ENCODE measurements at regions not wholly inside any gene's neighbourhood (a gene's known extent, or its start where the extent isn't known, plus 50 kb on each side); places are given as distances from the start of the nearest gene placed in this dataset.

- Histone ChIP-seq H3K9me3 (ENCODE audit: control insufficient read depth, low read length) (no peaks in the 10 kb centered on the region), H3K27me3 (ENCODE audit: control insufficient read depth, insufficient read depth, low read length, poor library complexity, severe bottlenecking) (no peaks in the 10 kb centered on the region), H3K27ac (ENCODE audit: insufficient read depth, low read depth, low read length, poor library complexity, severe bottlenecking) (no peak overlapping the region), H3K4me1 (ENCODE audit: control insufficient read depth, insufficient read depth, low read length) (no peaks in the 10 kb centered on the region), H3K36me3 (ENCODE audit: control insufficient read depth, insufficient read depth, low read length) (no peaks in the 10 kb centered on the region), H3K4me3 (ENCODE audit: insufficient read depth, low read depth, low read length) (no peak overlapping the region)
- WGBS, 2 experiments: 94 to 100% methylated on average over 3 of the region's 3 CpGs
Observed at GRCh38 chr9:28923351-28923750, 1350.1 kb upstream of the C9orf72 start.

GRCh38 chr9:28925157-28925556 lies 1351.9 kb upstream of the C9orf72 start:
- H3K4me3 ChIP-seq (ENCODE audit: insufficient read depth, low read depth, low read length): no peak overlapping the region
- H3K27ac ChIP-seq (ENCODE audit: insufficient read depth, low read depth, low read length, poor library complexity, severe bottlenecking): no peak overlapping the region
- no peaks in the 10 kb centered on the region for H3K36me3 ChIP-seq (ENCODE audit: control insufficient read depth, insufficient read depth, low read length)
- no peaks in the 10 kb centered on the region for H3K9me3 ChIP-seq (ENCODE audit: control insufficient read depth, low read length)
- H3K27me3 ChIP-seq (ENCODE audit: control insufficient read depth, insufficient read depth, low read length, poor library complexity, severe bottlenecking): no peaks in the 10 kb centered on the region
- WGBS, 2 experiments: 94 to 96% methylated on average over 2 of the region's 3 CpGs
- H3K4me1 ChIP-seq (ENCODE audit: control insufficient read depth, insufficient read depth, low read length): no peaks in the 10 kb centered on the region

- no peaks in the 10 kb centered on the region for H3K36me3 ChIP-seq (ENCODE audit: control insufficient read depth, insufficient read depth, low read length)
- 95% methylated on average over 3 of the region's 3 CpGs; no CpG with 5 or more reads in 1 of the 2 experiments for WGBS, 2 experiments
- no peaks in the 10 kb centered on the region for H3K4me1 ChIP-seq (ENCODE audit: control insufficient read depth, insufficient read depth, low read length)
- no peak overlapping the region for H3K27ac ChIP-seq (ENCODE audit: insufficient read depth, low read depth, low read length, poor library complexity, severe bottlenecking)
- no peaks in the 10 kb centered on the region for H3K9me3 ChIP-seq (ENCODE audit: control insufficient read depth, low read length)
- H3K4me3 ChIP-seq (ENCODE audit: insufficient read depth, low read depth, low read length): no peak overlapping the region
- no peaks in the 10 kb centered on the region for H3K27me3 ChIP-seq (ENCODE audit: control insufficient read depth, insufficient read depth, low read length, poor library complexity, severe bottlenecking)
Observed at GRCh38 chr9:28926306-28926705, 1353.0 kb upstream of the C9orf72 start.

- no peak overlapping the region for H3K27ac ChIP-seq (ENCODE audit: insufficient read depth, low read depth, low read length, poor library complexity, severe bottlenecking)
- 80 to 100% methylated on average over 1 of the region's 1 CpG for WGBS, 2 experiments
- H3K9me3 ChIP-seq (ENCODE audit: control insufficient read depth, low read length): no peaks in the 10 kb centered on the region
- H3K4me1 ChIP-seq (ENCODE audit: control insufficient read depth, insufficient read depth, low read length): no peaks in the 10 kb centered on the region
- H3K4me3 ChIP-seq (ENCODE audit: insufficient read depth, low read depth, low read length): no peak overlapping the region
- H3K27me3 ChIP-seq (ENCODE audit: control insufficient read depth, insufficient read depth, low read length, poor library complexity, severe bottlenecking): no peaks in the 10 kb centered on the region
- no peaks in the 10 kb centered on the region for H3K36me3 ChIP-seq (ENCODE audit: control insufficient read depth, insufficient read depth, low read length)
Observed at GRCh38 chr9:28927691-28928090, 1354.4 kb upstream of the C9orf72 start.

- WGBS, 2 experiments: 83 to 94% methylated on average over 2 of the region's 3 CpGs
- no peaks in the 10 kb centered on the region for H3K27me3 ChIP-seq (ENCODE audit: control insufficient read depth, insufficient read depth, low read length, poor library complexity, severe bottlenecking)
- H3K9me3 ChIP-seq (ENCODE audit: control insufficient read depth, low read length): no peaks in the 10 kb centered on the region
- H3K27ac ChIP-seq (ENCODE audit: insufficient read depth, low read depth, low read length, poor library complexity, severe bottlenecking): no peak overlapping the region
- no peak overlapping the region for H3K4me3 ChIP-seq (ENCODE audit: insufficient read depth, low read depth, low read length)
- no peaks in the 10 kb centered on the region for H3K36me3 ChIP-seq (ENCODE audit: control insufficient read depth, insufficient read depth, low read length)
- H3K4me1 ChIP-seq (ENCODE audit: control insufficient read depth, insufficient read depth, low read length): no peaks in the 10 kb centered on the region
Observed at GRCh38 chr9:28929433-28929832, 1356.2 kb upstream of the C9orf72 start.

GRCh38 chr9:28930766-28931165 lies 1357.5 kb upstream of the C9orf72 start:
- no peaks in the 10 kb centered on the region for H3K4me1 ChIP-seq (ENCODE audit: control insufficient read depth, insufficient read depth, low read length)
- no peaks in the 10 kb centered on the region for H3K9me3 ChIP-seq (ENCODE audit: control insufficient read depth, low read length)
- no peaks in the 10 kb centered on the region for H3K27me3 ChIP-seq (ENCODE audit: control insufficient read depth, insufficient read depth, low read length, poor library complexity, severe bottlenecking)
- H3K36me3 ChIP-seq (ENCODE audit: control insufficient read depth, insufficient read depth, low read length): no peaks in the 10 kb centered on the region
- no peak overlapping the region for H3K4me3 ChIP-seq (ENCODE audit: insufficient read depth, low read depth, low read length)
- no peak overlapping the region for H3K27ac ChIP-seq (ENCODE audit: insufficient read depth, low read depth, low read length, poor library complexity, severe bottlenecking)
- WGBS, 2 experiments: 94 to 100% methylated on average over 2 to 3 of the region's 3 CpGs

GRCh38 chr9:28934111-28934510 lies 1360.8 kb upstream of the C9orf72 start:
- H3K27ac ChIP-seq (ENCODE audit: insufficient read depth, low read depth, low read length, poor library complexity, severe bottlenecking): no peak overlapping the region
- no peaks in the 10 kb centered on the region for H3K9me3 ChIP-seq (ENCODE audit: control insufficient read depth, low read length)
- H3K4me3 ChIP-seq (ENCODE audit: insufficient read depth, low read depth, low read length): no peak overlapping the region
- H3K4me1 ChIP-seq (ENCODE audit: control insufficient read depth, insufficient read depth, low read length): no peaks in the 10 kb centered on the region
- H3K27me3 ChIP-seq (ENCODE audit: control insufficient read depth, insufficient read depth, low read length, poor library complexity, severe bottlenecking): no peaks in the 10 kb centered on the region
- no peaks in the 10 kb centered on the region for H3K36me3 ChIP-seq (ENCODE audit: control insufficient read depth, insufficient read depth, low read length)

- no peak overlapping the region for H3K4me3 ChIP-seq (ENCODE audit: insufficient read depth, low read depth, low read length)
- H3K27me3 ChIP-seq (ENCODE audit: control insufficient read depth, insufficient read depth, low read length, poor library complexity, severe bottlenecking): no peaks in the 10 kb centered on the region
- no peaks in the 10 kb centered on the region for H3K4me1 ChIP-seq (ENCODE audit: control insufficient read depth, insufficient read depth, low read length)
- no peaks in the 10 kb centered on the region for H3K36me3 ChIP-seq (ENCODE audit: control insufficient read depth, insufficient read depth, low read length)
- 45 to 47% methylated on average over 2 to 3 of the region's 3 CpGs for WGBS, 2 experiments
- H3K9me3 ChIP-seq (ENCODE audit: control insufficient read depth, low read length): no peaks in the 10 kb centered on the region
- H3K27ac ChIP-seq (ENCODE audit: insufficient read depth, low read depth, low read length, poor library complexity, severe bottlenecking): no peak overlapping the region
Observed at GRCh38 chr9:28938981-28939380, 1365.7 kb upstream of the C9orf72 start.

GRCh38 chr9:28941856-28942255 lies 1368.6 kb upstream of the C9orf72 start:
- H3K36me3 ChIP-seq (ENCODE audit: control insufficient read depth, insufficient read depth, low read length): no peaks in the 10 kb centered on the region
- 0 to 4% methylated on average over 1 to 2 of the region's 2 CpGs for WGBS, 2 experiments
- no peaks in the 10 kb centered on the region for H3K4me1 ChIP-seq (ENCODE audit: control insufficient read depth, insufficient read depth, low read length)

GRCh38 chr9:28942941-28943340 lies 1369.7 kb upstream of the C9orf72 start:
- no peak overlapping the region for H3K4me3 ChIP-seq (ENCODE audit: insufficient read depth, low read depth, low read length)
- WGBS, 2 experiments: 93% methylated on average over 2 of the region's 2 CpGs
- no peak overlapping the region for H3K27ac ChIP-seq (ENCODE audit: insufficient read depth, low read depth, low read length, poor library complexity, severe bottlenecking)
- H3K36me3 ChIP-seq (ENCODE audit: control insufficient read depth, insufficient read depth, low read length): no peaks in the 10 kb centered on the region
- H3K4me1 ChIP-seq (ENCODE audit: control insufficient read depth, insufficient read depth, low read length): no peaks in the 10 kb centered on the region
- no peaks in the 10 kb centered on the region for H3K9me3 ChIP-seq (ENCODE audit: control insufficient read depth, low read length)
- no peaks in the 10 kb centered on the region for H3K27me3 ChIP-seq (ENCODE audit: control insufficient read depth, insufficient read depth, low read length, poor library complexity, severe bottlenecking)

More at GRCh38 chr9:28941856-28942255, 1368.6 kb upstream of the C9orf72 start:
- H3K27me3 ChIP-seq (ENCODE audit: control insufficient read depth, insufficient read depth, low read length, poor library complexity, severe bottlenecking): no peaks in the 10 kb centered on the region
- no peaks in the 10 kb centered on the region for H3K9me3 ChIP-seq (ENCODE audit: control insufficient read depth, low read length)
- H3K27ac ChIP-seq (ENCODE audit: insufficient read depth, low read depth, low read length, poor library complexity, severe bottlenecking): no peak overlapping the region
- H3K4me3 ChIP-seq (ENCODE audit: insufficient read depth, low read depth, low read length): no peak overlapping the region

GRCh38 chr9:28946648-28947047 lies 1373.4 kb upstream of the C9orf72 start:
- no peak overlapping the region for H3K4me3 ChIP-seq (ENCODE audit: insufficient read depth, low read depth, low read length)
- no peaks in the 10 kb centered on the region for H3K9me3 ChIP-seq (ENCODE audit: control insufficient read depth, low read length)
- no peak overlapping the region for H3K27ac ChIP-seq (ENCODE audit: insufficient read depth, low read depth, low read length, poor library complexity, severe bottlenecking)
- no peaks in the 10 kb centered on the region for H3K36me3 ChIP-seq (ENCODE audit: control insufficient read depth, insufficient read depth, low read length)
- no peaks in the 10 kb centered on the region for H3K27me3 ChIP-seq (ENCODE audit: control insufficient read depth, insufficient read depth, low read length, poor library complexity, severe bottlenecking)
- no peaks in the 10 kb centered on the region for H3K4me1 ChIP-seq (ENCODE audit: control insufficient read depth, insufficient read depth, low read length)

Measured in ectodermal cell (in vitro differentiated cells).